IMR-90 (cell line): ENCODE measurements at regions not wholly inside any gene's neighbourhood (a gene's known extent, or its start where the extent isn't known, plus 50 kb on each side); places are given as distances from the start of the nearest gene placed in this dataset.

Experiments
- FOS ChIP-seq: fragments of 150-350 bp; IDR thresholded peaks from 2 replicates; pipeline ENCODE4 v1.6.1; 2016; ENCODE audit warnings: low read depth, low read length
- RCOR1 ChIP-seq: IDR thresholded peaks from 2 replicates; pipeline ENCODE4 v1.6.1; 2012; ENCODE audit warnings: mild to moderate bottlenecking, low read length, improper control_type of control experiment; ENCODE audit not compliant: insufficient replicate concordance

DNA sequence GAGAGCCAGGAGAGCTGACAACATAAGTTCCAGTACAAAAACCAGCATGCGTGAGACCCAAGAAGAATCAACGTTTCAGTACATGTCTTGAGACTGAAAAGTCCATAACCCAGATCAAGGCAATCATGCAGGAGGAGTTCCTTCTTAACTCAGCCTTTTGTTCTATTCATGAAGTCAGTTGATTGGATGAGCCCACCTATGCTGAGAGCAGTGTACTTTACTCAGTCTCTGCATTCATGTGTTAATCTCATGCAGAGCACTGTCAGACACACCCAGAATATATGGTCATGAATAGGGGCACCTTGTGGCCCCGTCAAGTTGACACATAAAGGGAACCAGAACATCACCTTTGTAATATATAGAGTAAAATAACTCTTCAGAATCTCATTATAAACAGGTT is 653.6 kb upstream of the CNTNAP5 start:
- TF ChIP-seq FOS (no peak), RCOR1 (no peak)
